K562 (cell line): ENCODE measurements at regions not wholly inside any gene's neighbourhood (a gene's known extent, or its start where the extent isn't known, plus 50 kb on each side); places are given as distances from the start of the nearest gene placed in this dataset.

Experiments used
- ATAC-seq: fragments of 200-7000 bp; cut with Tn5 transposase; 3 replicates; pipeline ENCODE4 v1.9.1; 2020; ENCODE audit warnings: moderate library complexity
- BruUV-seq: library from RNA; stranded (reverse); fragments of 400-500 nt; replicated peaks from 2 replicates; lab custom pipeline; 2021; lab: Mats Ljungman, UMichigan
- CTCF ChIA-PET: fragments of 300-600 bp; formaldehyde crosslinking; extraction: SDS; loops from one replicate; lab custom pipeline; 2021; ENCODE audit warnings: low intra/inter-chr PET ratio; lab: Yijun Ruan, JAX
- POLR2A ChIA-PET: fragments of 300-600, 350-650 bp; sonication (Branson Sonifier 250); formaldehyde crosslinking; extraction: SDS; loops from one replicate; lab custom pipeline; 2021; ENCODE audit warnings: antibody characterized with exemption, inconsistent platforms; lab: Yijun Ruan, JAX
- DNase-seq, 4 experiments: peaks; one replicate each; pipeline versions ENCODE4 v3.0.0 to v3.0.0-alpha.2; 2011 to 2018; ENCODE audit warnings: low spot score in 3 of 4, mixed read lengths in 3 of 4; ENCODE audit errors: extremely low read depth in 1 of 4
- FAIRE-seq: peaks from 2 replicates; lab custom pipeline; 2011; peaks lifted over from hg19 to GRCh38; lab: Jason Lieb, UNC
- H2AFZ ChIP-seq: 2 replicates; pipeline ENCODE4 v1.6.0; 2011; ENCODE audit warnings: low read depth, low read length, control low read depth, inconsistent platforms
- H3K27ac ChIP-seq: fragments of 200-600 bp; 3 replicates; pipeline ENCODE4 v1.8.0; 2011; ENCODE audit warnings: low read depth, mild to moderate bottlenecking, control low read depth, inconsistent platforms, low read length, moderate library complexity, mixed read lengths; ENCODE audit errors: extremely low read depth
- H3K27me3 ChIP-seq, 2 experiments: fragments of 300-600 bp in 1 of 2; 2 replicates in 1 of 2; 3 replicates in 1 of 2; pipeline versions ENCODE4 v1.6.0 to v1.8.0; 2011; ENCODE audit warnings: inconsistent platforms in 2 of 2, low read length in 2 of 2, mild to moderate bottlenecking in 1 of 2, mixed read lengths in 1 of 2, moderate library complexity in 1 of 2; ENCODE audit not compliant: control insufficient read depth in 2 of 2, insufficient read depth in 2 of 2
- H3K36me3 ChIP-seq: fragments of 300-600 bp; 3 replicates; pipeline ENCODE4 v1.8.0; 2011; ENCODE audit warnings: mild to moderate bottlenecking, low read length, inconsistent platforms; ENCODE audit not compliant: control insufficient read depth, insufficient read depth
- H3K4me1 ChIP-seq, 2 experiments: fragments of 200-600 bp in 1 of 2; replicated peaks in 1 of 2; 2 replicates in 1 of 2; 3 replicates in 1 of 2; pipeline versions ENCODE4 v1.5.1 to v1.8.0; 2011; ENCODE audit warnings: inconsistent platforms in 2 of 2, low read length in 2 of 2, mild to moderate bottlenecking in 1 of 2, mixed read lengths in 1 of 2, moderate library complexity in 1 of 2; ENCODE audit not compliant: control insufficient read depth in 2 of 2, insufficient read depth in 2 of 2
- H3K4me2 ChIP-seq: 2 replicates; pipeline ENCODE4 v1.6.1; 2011; ENCODE audit warnings: low read length, control low read depth, inconsistent platforms, mixed read lengths; ENCODE audit not compliant: insufficient read depth
- H3K4me3 ChIP-seq: fragments of 200-600 bp; sonication (generic), shearing (Covaris generic); 2 replicates; pipeline ENCODE4 v1.5.1; 2016; ENCODE audit warnings: control low read depth, inconsistent platforms
- H3K79me2 ChIP-seq: fragments of 200-600 bp; 3 replicates; pipeline ENCODE4 v1.8.0; 2011; ENCODE audit warnings: low read length, inconsistent platforms; ENCODE audit not compliant: control insufficient read depth, insufficient read depth
- H3K9ac ChIP-seq, 2 experiments: 2 replicates each; pipeline versions ENCODE4 v1.6.0 to v1.6.1; 2011; ENCODE audit warnings: low read depth in 2 of 2, low read length in 2 of 2, control low read depth in 1 of 2, inconsistent platforms in 1 of 2, mild to moderate bottlenecking in 1 of 2, mixed read lengths in 1 of 2; ENCODE audit not compliant: insufficient read depth in 1 of 2
- H3K9me1 ChIP-seq: one replicate; pipeline ENCODE4 v1.6.0; 2011; ENCODE audit warnings: inconsistent platforms, mild to moderate bottlenecking, low read length, moderate library complexity; ENCODE audit not compliant: control insufficient read depth, insufficient read depth
- H3K9me3 ChIP-seq: replicated peaks from 2 replicates; pipeline ENCODE4 v1.5.1; 2011; ENCODE audit warnings: low read depth, low read length, inconsistent platforms; ENCODE audit not compliant: control insufficient read depth, insufficient read depth
- H4K20me1 ChIP-seq: replicated peaks from 2 replicates; pipeline ENCODE4 v1.6.1; 2011; ENCODE audit warnings: low read length, inconsistent platforms, mixed read lengths; ENCODE audit not compliant: control insufficient read depth, insufficient read depth
- ARID3B ChIP-seq: fragments of 250-450 bp; sonication (Bioruptor Pico); IDR thresholded peaks from 2 replicates; pipeline ENCODE4 v1.4.0; 2020; ENCODE audit warnings: borderline replicate concordance
- FOXM1 ChIP-seq, 2 experiments: fragments of 450-650 bp in 1 of 2; sonication (generic) in 1 of 2; formaldehyde crosslinking in 1 of 2; IDR thresholded peaks; 2 replicates each; pipeline versions ENCODE4 v1.6.1 to v1.9.0; 2017 to 2022; ENCODE audit warnings: low read depth in 2 of 2, mild to moderate bottlenecking in 2 of 2, missing genetic modification reagents in 1 of 2, moderate library complexity in 1 of 2
- KDM5B ChIP-seq: fragments of 200-600 bp; sonication (generic); IDR thresholded peaks from 2 replicates; pipeline ENCODE4 v1.6.1; 2012; ENCODE audit warnings: low read depth, mild to moderate bottlenecking, moderate library complexity, low read length, control low read depth, inconsistent platforms; ENCODE audit not compliant: insufficient replicate concordance
- SIRT6 ChIP-seq: IDR thresholded peaks from one replicate; pipeline ENCODE4 v1.6.1; 2012; ENCODE audit warnings: low read depth, mild to moderate bottlenecking, control low read depth, inconsistent platforms, low read length, moderate library complexity
- SMC3 ChIP-seq: conservative IDR thresholded peaks from 2 replicates; pipeline ENCODE4 v1.6.1; 2011; ENCODE audit warnings: low read depth, low read length, improper control_type of control experiment; ENCODE audit not compliant: insufficient read depth
- TOE1 ChIP-seq, 2 experiments: fragments of 450-650 bp in 1 of 2; sonication (generic) in 1 of 2; formaldehyde crosslinking in 1 of 2; IDR thresholded peaks; 2 replicates each; pipeline versions ENCODE4 v1.7.1 to v1.8.0; 2016 to 2022; ENCODE audit warnings: borderline replicate concordance in 2 of 2, mild to moderate bottlenecking in 2 of 2, antibody characterized with exemption in 1 of 2, inconsistent platforms in 1 of 2, low read depth in 1 of 2, missing genetic modification reagents in 1 of 2, moderate library complexity in 1 of 2
- WGBS: fragments of 100-300 bp; shearing (Covaris generic); methylation state at CpG from one replicate; pipeline ENCODE4 v1.1.6; 2016; ENCODE audit warnings: low coverage, mixed read lengths; ENCODE audit not compliant: insufficient coverage; ENCODE audit errors: missing lambda C conversion rate; 5-methylcytosine and 5-hydroxymethylcytosine counted together
- in situ Hi-C: fragments of 300-500 bp; cut with MboI; formaldehyde crosslinking; loops from 4 replicates; pipeline ENCODE4 v1.15.0; 2018; ENCODE audit warnings: inconsistent platforms, mixed read lengths
- intact Hi-C: fragments of 100-400 bp; cut with micrococcal nuclease; formaldehyde crosslinking; loops from 2 replicates; pipeline ENCODE4 v1.14.2; 2022

GRCh38 chr18:34990597-34990996, 50.6 kb upstream of the MAPRE2 start:
- TF ChIP-seq SMC3 = no peak
- POLR2A ChIA-PET = no interaction called here
- Histone ChIP-seq H3K9me3 (no peaks in the 10 kb centered on the region), H3K36me3 (no peaks in the 10 kb centered on the region), H3K4me2 (no peak overlapping the region), H3K4me1 (no peaks in the 10 kb centered on the region), H3K4me3 (no peak overlapping the region), H2AFZ (no peak overlapping the region), H3K9ac (no peak overlapping the region), H3K27me3 (peaks cover 0 to 5% of the 10 kb centered on the region in 2 experiments; a peak in 1 of 5 replicates), H4K20me1 (no peaks in the 10 kb centered on the region), H3K9me1 (no peaks in the 10 kb centered on the region), H3K79me2 (no peaks in the 10 kb centered on the region), H3K27ac (no peak overlapping the region)
- 5% methylated on average over 4 of the region's 4 CpGs for WGBS
- DNase-seq (no peak), FAIRE-seq (no peak), ATAC-seq (no peak)
- intact Hi-C loops (no loop called here), in situ Hi-C loops (no loop called here)
- CTCF ChIA-PET = no interaction called here
- BruUV-seq = no TSS peak

- Histone ChIP-seq H3K9me1 (no peaks in the 10 kb centered on the region), H3K4me3 (no peak overlapping the region), H3K9ac (no peak overlapping the region), H3K4me2 (no peak overlapping the region), H4K20me1 (no peaks in the 10 kb centered on the region), H3K27me3 (peaks cover under 1 to 6% of the 10 kb centered on the region in 2 experiments; a peak in 2 of 5 replicates), H3K79me2 (no peaks in the 10 kb centered on the region), H2AFZ (no peak overlapping the region), H3K27ac (no peak overlapping the region), H3K4me1 (no peaks in the 10 kb centered on the region), H3K36me3 (no peaks in the 10 kb centered on the region), H3K9me3 (no peaks in the 10 kb centered on the region)
- FAIRE-seq (no peak), ATAC-seq (no peak), DNase-seq (no peak)
- intact Hi-C loops (no loop called here), in situ Hi-C loops (no loop called here)
- ChIA-PET POLR2A (interaction anchor here (0.6 kb wide), 1 partner anchor 249 kb away, joined by 4 read pairs; the partner anchor contains the start of gene ZNF397), CTCF (no interaction called here)
- WGBS = 3% methylated on average over 7 of the region's 7 CpGs
- BruUV-seq = no TSS peak
- TF ChIP-seq FOXM1 (IDR thresholded peaks at IDR 0.05; ENCODE audit: low read depth) (no peak), FOXM1 (CRISPR knock-in tag; IDR thresholded peaks at IDR 0.05; ENCODE audit: low read depth) (no peak), SIRT6 (no peak), TOE1 (IDR thresholded peaks at IDR 0.05; ENCODE audit: borderline replicate concordance) (no peak), TOE1 (CRISPR knock-in tag; IDR thresholded peaks at IDR 0.05; ENCODE audit: borderline replicate concordance, low read depth) (no peak), KDM5B (no peak), ARID3B (CRISPR knock-in tag) (no peak)
Observed at GRCh38 chr18:34991152-34991551, 50.1 kb upstream of the MAPRE2 start.
